GM18519 (cell line): ENCODE measurements at regions not wholly inside any gene's neighbourhood (a gene's known extent, or its start where the extent isn't known, plus 50 kb on each side); places are given as distances from the start of the nearest gene placed in this dataset.
"Not testable (repeated sequence)": the region's sequence is repeated elsewhere in the genome, so short reads cannot be mapped to it uniquely, and the experiment has no call there.

Source experiments
- ATAC-seq: cut with Tn5 transposase; IDR thresholded peaks from one replicate; pipeline ENCODE4 v1.9.1; 2021; ENCODE audit warnings: mild to moderate bottlenecking, moderate library complexity; ENCODE audit not compliant: unreplicated experiment, low FRiP score

DNA sequence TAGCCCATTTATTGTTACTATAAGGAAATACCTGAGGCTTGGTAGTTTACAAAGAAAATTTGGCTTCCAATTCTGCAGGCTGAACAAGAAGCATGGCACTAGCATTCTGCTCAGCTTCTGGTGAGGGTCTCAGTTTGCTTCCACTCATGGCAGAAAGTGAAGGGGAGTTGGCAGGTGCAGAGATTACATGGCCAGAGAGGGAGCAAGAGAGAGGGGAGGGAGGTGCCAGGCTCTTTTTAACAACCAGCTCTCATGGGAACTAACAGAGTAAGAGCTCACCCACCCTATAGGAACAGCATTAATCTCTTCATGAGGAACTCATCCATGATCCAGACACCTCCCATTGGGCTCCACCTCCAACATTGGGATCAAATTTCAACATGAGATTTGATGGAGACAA is 437.9 kb downstream of the CHL1 start:
- ATAC-seq, result no peak

DNA sequence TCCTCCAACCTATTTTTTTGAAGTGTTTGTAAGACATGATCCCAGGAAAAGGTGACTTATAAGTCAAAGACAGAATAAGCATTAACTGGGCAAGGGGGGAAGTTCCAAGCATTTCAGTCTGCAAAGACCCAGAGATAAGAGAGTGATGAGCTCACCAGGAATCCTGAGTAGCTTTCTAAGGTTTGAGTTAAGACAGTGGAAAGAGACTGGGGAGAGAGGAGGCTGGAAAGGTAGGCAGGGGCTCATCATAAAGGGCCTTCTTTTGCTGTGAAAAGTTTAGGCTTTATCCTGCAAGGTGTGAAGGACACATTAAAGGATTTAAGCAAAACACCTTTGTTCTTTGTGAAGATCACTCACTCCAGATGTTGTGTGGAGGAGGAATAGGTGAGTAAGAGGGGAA is 438.8 kb downstream of the CHL1 start:
- ATAC-seq, result no peak

GRCh38 chr3:643376-643775 is 446.8 kb downstream of the CHL1 start:
- ATAC-seq, result no peak

DNA sequence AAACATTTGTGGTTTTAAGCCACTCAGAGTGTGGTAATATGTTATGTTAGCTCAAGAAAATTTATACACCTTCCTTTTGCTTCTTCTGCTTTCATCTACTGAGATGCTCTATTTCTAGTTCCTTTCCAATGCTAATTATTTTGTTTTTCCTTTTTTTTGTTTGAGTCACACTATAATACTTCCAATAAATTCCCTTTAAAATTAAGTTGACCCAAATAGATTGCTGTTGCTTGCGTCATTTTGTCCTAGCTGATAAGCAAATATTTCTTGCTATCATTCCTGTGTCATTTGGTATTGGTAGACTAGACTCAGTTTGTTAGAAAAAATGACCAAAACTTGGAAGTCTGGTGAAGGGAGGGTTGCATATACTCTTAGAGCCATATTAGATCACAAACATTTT is 437.0 kb upstream of the CNTN6 start:
- no peak for ATAC-seq

- ATAC-seq, result no peak
These were observed 431.5 kb upstream of the CNTN6 start for GRCh38 chr3:661356-661755.

DNA sequence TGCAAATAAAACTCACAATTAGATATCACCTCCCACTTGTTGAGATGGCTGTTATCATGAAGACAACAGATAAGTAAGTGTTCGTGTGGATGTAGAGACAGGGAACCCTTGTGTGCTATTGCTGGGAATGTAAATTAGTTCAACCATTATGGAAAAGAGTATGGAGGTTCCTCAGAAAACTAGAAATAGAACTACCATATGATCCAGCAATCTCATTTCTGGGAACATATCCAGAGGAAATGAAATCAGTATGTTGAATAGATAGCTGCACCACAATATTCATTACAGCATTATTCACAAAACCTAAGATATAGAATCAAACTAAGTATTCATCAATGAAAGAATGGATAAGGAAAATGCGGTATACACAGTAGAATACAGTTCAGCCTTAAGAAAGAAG is 418.7 kb upstream of the CNTN6 start:
- ATAC-seq, result no peak

- no peak for ATAC-seq
These were observed 417.0 kb upstream of the CNTN6 start for GRCh38 chr3:675846-676245.

DNA sequence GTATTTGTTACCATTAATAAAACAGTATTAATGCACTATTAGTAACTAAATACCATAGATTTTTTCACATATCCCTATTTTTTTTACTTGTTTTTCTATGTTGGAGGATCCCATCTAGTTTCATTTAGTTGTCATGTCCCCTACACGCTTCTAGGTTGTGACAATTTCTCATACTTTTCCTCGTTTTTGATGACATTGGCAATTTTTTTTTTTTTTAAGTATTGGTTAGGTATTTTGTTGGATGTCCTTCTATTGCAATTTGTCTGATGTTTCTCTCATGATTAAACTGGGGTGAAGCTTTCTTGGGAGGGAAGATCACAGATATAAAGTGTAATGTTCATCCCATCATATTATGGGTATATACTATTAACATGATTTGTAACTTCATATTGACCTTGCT is 409.1 kb upstream of the CNTN6 start:
- ATAC-seq, result no peak

- no peak for ATAC-seq
These were observed 402.1 kb upstream of the CNTN6 start for GRCh38 chr3:690770-691169.

GRCh38 chr3:700514-700913 is 392.3 kb upstream of the CNTN6 start:
- no peak for ATAC-seq

DNA sequence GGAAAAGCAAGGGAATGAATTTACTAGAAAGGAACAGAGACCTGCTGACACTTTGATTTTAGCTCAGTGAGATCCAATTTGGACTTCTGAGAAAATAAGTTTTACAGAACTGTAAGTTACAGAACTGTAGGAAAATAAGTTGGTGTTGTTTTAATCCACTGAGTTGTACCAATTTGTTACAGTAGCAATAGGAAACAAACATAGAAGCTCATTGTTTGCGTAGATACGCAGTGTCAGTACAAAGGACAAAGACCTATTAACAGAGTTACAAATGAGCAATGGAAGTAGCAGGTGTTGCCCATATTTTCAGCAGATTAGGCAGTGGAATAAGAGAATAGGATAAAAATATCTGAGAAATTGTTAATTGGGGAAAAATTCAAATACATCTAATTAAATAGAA is 385.8 kb upstream of the CNTN6 start:
- no peak for ATAC-seq

GRCh38 chr3:713006-713621 is 379.7 kb upstream of the CNTN6 start:
- ATAC-seq, result no peak

DNA sequence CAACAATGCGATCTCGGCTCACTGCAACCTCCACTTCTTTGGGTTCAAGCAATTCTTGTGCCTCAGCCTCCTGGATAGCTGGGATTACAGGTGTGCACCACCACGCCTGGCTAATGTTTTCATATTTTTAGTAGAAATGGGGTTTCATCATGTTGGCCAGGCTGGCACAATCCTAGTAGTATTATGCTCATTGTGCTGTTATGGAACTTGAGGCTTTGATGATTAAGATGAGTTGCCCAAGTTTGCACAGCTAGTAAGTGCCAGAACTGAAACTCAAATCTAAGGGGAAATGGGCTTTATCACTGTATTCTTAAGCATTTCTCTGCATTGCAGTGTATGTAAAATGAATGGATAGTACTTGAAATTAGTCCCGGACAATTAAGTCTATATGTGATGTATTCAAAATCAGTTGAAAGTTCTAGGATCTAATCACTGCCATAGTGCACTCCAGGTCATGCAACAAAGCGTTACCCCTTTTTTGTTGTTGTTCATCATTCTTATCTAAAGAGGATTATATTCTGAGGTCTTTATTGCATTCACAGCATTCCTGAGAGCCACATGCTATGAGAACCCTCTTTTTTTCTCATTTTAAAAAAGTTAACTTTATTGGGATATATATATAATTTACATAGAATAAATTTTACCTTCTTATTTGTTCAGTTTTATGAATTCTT is 378.7 kb upstream of the CNTN6 start:
- no peak for ATAC-seq

- ATAC-seq, result no peak
These were observed 371.7 kb upstream of the CNTN6 start for GRCh38 chr3:721086-721485.

DNA sequence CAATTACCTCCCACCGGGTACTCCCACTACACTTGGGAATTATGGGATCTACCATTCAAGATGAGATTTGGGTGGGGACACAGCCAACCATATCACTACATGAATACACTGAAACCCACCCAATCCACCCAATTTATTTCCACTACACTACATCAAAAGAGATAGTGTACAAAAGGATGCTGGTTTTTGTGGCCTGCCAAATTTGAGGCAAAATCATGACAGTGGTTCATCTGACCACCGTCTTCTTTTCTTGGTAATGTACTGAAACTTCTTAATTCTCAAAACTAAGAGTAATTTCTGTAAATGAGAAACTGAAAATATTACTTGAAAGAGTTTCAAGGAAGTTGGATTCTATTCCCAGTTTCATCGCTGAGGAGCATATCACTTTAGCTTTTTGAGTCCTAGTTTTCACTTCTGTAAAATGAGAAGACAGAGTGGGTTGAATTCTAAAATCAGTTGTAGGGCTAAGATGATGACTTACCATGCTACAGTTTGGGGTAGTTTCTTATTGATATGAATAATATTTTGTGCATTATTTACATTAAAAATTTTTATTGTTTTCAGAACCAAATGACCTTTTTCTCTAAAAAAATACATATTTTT is 360.4 kb upstream of the CNTN6 start:
- ATAC-seq, result no peak

- ATAC-seq, result no peak
These were observed 359.5 kb upstream of the CNTN6 start for GRCh38 chr3:733313-733712.

DNA sequence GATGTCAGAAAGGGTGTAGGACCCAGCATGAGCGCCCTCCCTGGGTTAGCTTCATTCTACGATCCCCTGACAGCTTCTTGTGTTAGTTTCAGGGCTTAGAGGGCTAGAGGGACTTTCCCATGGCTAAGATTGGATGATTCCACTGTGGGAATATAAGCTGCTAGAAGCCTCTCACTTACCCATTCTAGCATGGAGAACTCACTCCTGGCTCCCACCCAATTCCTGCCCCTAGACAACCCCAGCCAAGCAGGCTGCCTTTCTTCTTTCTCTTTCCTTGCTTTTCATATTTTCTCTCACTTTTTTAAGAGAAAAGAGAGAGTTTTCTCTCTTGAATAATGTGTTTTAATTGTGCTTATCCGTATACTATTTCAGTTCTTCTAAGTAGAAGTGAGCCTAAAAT is 335.1 kb upstream of the CNTN6 start:
- ATAC-seq, result no peak

DNA sequence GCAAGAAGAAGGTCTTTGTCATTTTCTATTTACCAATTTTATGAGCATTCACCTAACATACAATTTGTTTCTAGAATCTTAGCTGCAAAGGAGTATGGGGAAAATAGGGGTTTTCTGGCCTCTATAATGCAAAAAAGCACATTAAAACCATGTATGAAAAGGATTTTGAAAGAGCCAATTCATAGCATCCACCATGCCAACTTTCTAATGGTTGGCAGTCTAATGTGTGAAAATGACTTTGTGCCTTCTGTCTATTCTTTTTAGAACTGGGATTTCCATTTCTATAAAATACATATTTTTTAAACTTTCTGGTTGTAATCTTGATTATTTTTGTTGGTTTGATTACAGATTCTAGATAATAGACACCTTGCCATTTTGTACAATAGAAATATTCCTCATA is 333.7 kb upstream of the CNTN6 start:
- no peak for ATAC-seq

- ATAC-seq, result not testable (repeated sequence)
These were observed 319.4 kb upstream of the CNTN6 start for GRCh38 chr3:773433-773832.

DNA sequence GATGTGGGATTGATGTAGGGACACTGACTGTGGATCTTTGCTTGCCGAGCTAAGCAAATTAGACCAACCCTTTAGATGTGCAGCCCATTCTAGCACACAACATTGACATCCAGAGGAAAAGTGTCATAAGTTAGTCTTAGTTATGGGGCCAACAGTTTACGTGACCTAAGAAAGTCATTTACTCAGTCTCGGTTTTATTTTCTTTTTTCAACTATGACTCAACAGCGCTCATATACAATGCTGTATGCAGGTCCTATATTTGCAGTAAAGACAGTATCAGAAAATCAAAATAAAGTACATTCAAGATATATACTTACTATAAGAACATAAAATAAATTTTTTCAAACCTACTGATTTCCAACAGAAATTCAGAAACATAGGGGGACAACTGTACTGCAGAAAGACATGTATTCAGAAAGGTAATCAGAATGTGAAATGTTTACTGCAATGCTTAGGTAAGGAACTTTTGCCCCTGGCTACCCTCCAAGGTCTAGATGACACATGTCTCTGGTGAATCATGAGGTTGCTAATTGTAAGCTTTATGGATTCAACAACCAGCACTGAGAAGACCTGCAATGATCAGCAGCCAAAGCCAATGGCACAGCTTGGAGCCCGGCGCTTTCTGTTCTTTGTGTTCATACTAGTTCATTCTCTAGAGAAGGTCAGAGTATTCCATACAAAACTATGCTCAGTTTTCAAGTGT is 317.5 kb upstream of the CNTN6 start:
- ATAC-seq, result no peak

- no peak for ATAC-seq
These were observed 312.3 kb upstream of the CNTN6 start for GRCh38 chr3:780505-780904.

- no peak for ATAC-seq
These were observed 301.4 kb upstream of the CNTN6 start for GRCh38 chr3:791442-791841.
